Dendritic cell treated with granulocyte-macrophage colony-stimulating factor and Interleukin-4, amounts not matched to agents 40 ng/mL and 50 ng/mL, for 4 days (primary cell): ENCODE measurements at regions not wholly inside any gene's neighbourhood (a gene's known extent, or its start where the extent isn't known, plus 50 kb on each side); places are given as distances from the start of the nearest gene placed in this dataset.

ENCODE experiments used
- H3K27ac Mint-ChIP-seq: one replicate; pipeline ENCODE4 v1.8.0; 2022; ENCODE audit warnings: mild to moderate bottlenecking, mixed read lengths
- H3K27me3 Mint-ChIP-seq: one replicate; pipeline ENCODE4 v1.8.0; 2022; ENCODE audit warnings: mild to moderate bottlenecking, mixed read lengths
- H3K36me3 Mint-ChIP-seq: one replicate; pipeline ENCODE4 v1.8.0; 2022; ENCODE audit warnings: low read depth, mixed read lengths
- H3K4me1 Mint-ChIP-seq: one replicate; pipeline ENCODE4 v1.8.0; 2022; ENCODE audit warnings: low read depth, mixed read lengths
- H3K4me3 Mint-ChIP-seq: one replicate; pipeline ENCODE4 v1.8.0; 2022; ENCODE audit warnings: mild to moderate bottlenecking, moderate library complexity, mixed read lengths
- H3K9me3 Mint-ChIP-seq: one replicate; pipeline ENCODE4 v1.8.0; 2022; ENCODE audit warnings: mixed read lengths
- intact Hi-C: fragments of 100-400 bp; cut with micrococcal nuclease; formaldehyde crosslinking; loops from one replicate; pipeline ENCODE4 v1.15.0; 2022

GRCh38 chr9:78383130-78383529 is 86.2 kb downstream of the PSAT1 start:
- H3K4me3 Mint-ChIP-seq: no peak overlapping the region
- no peak overlapping the region for H3K27ac Mint-ChIP-seq
- H3K9me3 Mint-ChIP-seq: peaks cover 2% of the 10 kb centered on the region
- peaks cover 5% of the 10 kb centered on the region for H3K4me1 Mint-ChIP-seq
- H3K27me3 Mint-ChIP-seq: no peaks in the 10 kb centered on the region
- no peaks in the 10 kb centered on the region for H3K36me3 Mint-ChIP-seq
- intact Hi-C loops: no loop called here

GRCh38 chr9:78386348-78386747 is 89.4 kb downstream of the PSAT1 start:
- peaks cover 8% of the 10 kb centered on the region for H3K9me3 Mint-ChIP-seq
- H3K27me3 Mint-ChIP-seq: no peaks in the 10 kb centered on the region
- peaks cover 5% of the 10 kb centered on the region for H3K4me1 Mint-ChIP-seq
- H3K36me3 Mint-ChIP-seq: no peaks in the 10 kb centered on the region
- no peak overlapping the region for H3K27ac Mint-ChIP-seq
- no peak overlapping the region for H3K4me3 Mint-ChIP-seq
- intact Hi-C loops: no loop called here

- intact Hi-C loops: no loop called here
- Mint-ChIP-seq H3K4me3 (no peak overlapping the region), H3K27me3 (no peaks in the 10 kb centered on the region), H3K9me3 (peaks cover 8% of the 10 kb centered on the region), H3K4me1 (peaks cover 5% of the 10 kb centered on the region), H3K27ac (no peak overlapping the region), H3K36me3 (no peaks in the 10 kb centered on the region)
Measured at GRCh38 chr9:78386773-78387172, 89.8 kb downstream of the PSAT1 start.

GRCh38 chr9:78393340-78393739 is 96.4 kb downstream of the PSAT1 start:
- H3K4me3 Mint-ChIP-seq: no peak overlapping the region
- H3K9me3 Mint-ChIP-seq: peaks cover 24% of the 10 kb centered on the region
- no peaks in the 10 kb centered on the region for H3K27me3 Mint-ChIP-seq
- no peak overlapping the region for H3K27ac Mint-ChIP-seq
- intact Hi-C loops: no loop called here
- no peaks in the 10 kb centered on the region for H3K4me1 Mint-ChIP-seq
- no peaks in the 10 kb centered on the region for H3K36me3 Mint-ChIP-seq

- Mint-ChIP-seq H3K36me3 (no peaks in the 10 kb centered on the region), H3K27me3 (no peaks in the 10 kb centered on the region), H3K9me3 (peaks cover 20% of the 10 kb centered on the region), H3K4me1 (no peaks in the 10 kb centered on the region), H3K4me3 (no peak overlapping the region), H3K27ac (no peak overlapping the region)
- intact Hi-C loops: no loop called here
Measured at GRCh38 chr9:78393932-78394331, 97.0 kb downstream of the PSAT1 start.

- Mint-ChIP-seq H3K27me3 (no peaks in the 10 kb centered on the region), H3K9me3 (peaks cover 20% of the 10 kb centered on the region), H3K4me3 (no peak overlapping the region), H3K4me1 (no peaks in the 10 kb centered on the region), H3K27ac (no peak overlapping the region), H3K36me3 (no peaks in the 10 kb centered on the region)
- intact Hi-C loops: no loop called here
Measured at GRCh38 chr9:78396087-78396486, 99.2 kb downstream of the PSAT1 start.

GRCh38 chr9:78397045-78397444 is 100.1 kb downstream of the PSAT1 start:
- Mint-ChIP-seq H3K9me3 (peaks cover 20% of the 10 kb centered on the region), H3K4me3 (no peak overlapping the region), H3K4me1 (no peaks in the 10 kb centered on the region), H3K27me3 (no peaks in the 10 kb centered on the region), H3K27ac (no peak overlapping the region), H3K36me3 (no peaks in the 10 kb centered on the region)
- intact Hi-C loops: no loop called here

GRCh38 chr9:78397454-78397853 is 100.5 kb downstream of the PSAT1 start:
- no peaks in the 10 kb centered on the region for H3K36me3 Mint-ChIP-seq
- H3K4me1 Mint-ChIP-seq: no peaks in the 10 kb centered on the region
- intact Hi-C loops: no loop called here
- peaks cover 20% of the 10 kb centered on the region for H3K9me3 Mint-ChIP-seq
- no peak overlapping the region for H3K4me3 Mint-ChIP-seq
- no peak overlapping the region for H3K27ac Mint-ChIP-seq
- H3K27me3 Mint-ChIP-seq: no peaks in the 10 kb centered on the region

- no peak overlapping the region for H3K27ac Mint-ChIP-seq
- H3K9me3 Mint-ChIP-seq: peaks cover 16% of the 10 kb centered on the region
- no peaks in the 10 kb centered on the region for H3K36me3 Mint-ChIP-seq
- no peak overlapping the region for H3K4me3 Mint-ChIP-seq
- no peaks in the 10 kb centered on the region for H3K4me1 Mint-ChIP-seq
- intact Hi-C loops: no loop called here
- no peaks in the 10 kb centered on the region for H3K27me3 Mint-ChIP-seq
Measured at GRCh38 chr9:78399153-78399552, 102.2 kb downstream of the PSAT1 start.

- H3K4me3 Mint-ChIP-seq: no peak overlapping the region
- H3K27me3 Mint-ChIP-seq: no peaks in the 10 kb centered on the region
- H3K27ac Mint-ChIP-seq: no peak overlapping the region
- intact Hi-C loops: no loop called here
- H3K36me3 Mint-ChIP-seq: no peaks in the 10 kb centered on the region
- peaks cover under 1% of the 10 kb centered on the region for H3K4me1 Mint-ChIP-seq
- peaks cover 3% of the 10 kb centered on the region for H3K9me3 Mint-ChIP-seq
Measured at GRCh38 chr9:78400496-78400895, 103.6 kb downstream of the PSAT1 start.

GRCh38 chr9:78405461-78405860 is 108.5 kb downstream of the PSAT1 start:
- intact Hi-C loops: no loop called here
- H3K27ac Mint-ChIP-seq: no peak overlapping the region
- H3K9me3 Mint-ChIP-seq: no peaks in the 10 kb centered on the region
- peaks cover 22% of the 10 kb centered on the region for H3K4me1 Mint-ChIP-seq
- no peak overlapping the region for H3K4me3 Mint-ChIP-seq
- no peaks in the 10 kb centered on the region for H3K36me3 Mint-ChIP-seq
- no peaks in the 10 kb centered on the region for H3K27me3 Mint-ChIP-seq

- H3K4me3 Mint-ChIP-seq: no peak overlapping the region
- H3K9me3 Mint-ChIP-seq: no peaks in the 10 kb centered on the region
- intact Hi-C loops: no loop called here
- H3K27ac Mint-ChIP-seq: no peak overlapping the region
- no peaks in the 10 kb centered on the region for H3K27me3 Mint-ChIP-seq
- H3K36me3 Mint-ChIP-seq: no peaks in the 10 kb centered on the region
- H3K4me1 Mint-ChIP-seq: peaks cover 22% of the 10 kb centered on the region
Measured at GRCh38 chr9:78406146-78406545, 109.2 kb downstream of the PSAT1 start.

GRCh38 chr9:78406933-78407332 is 110.0 kb downstream of the PSAT1 start:
- H3K4me3 Mint-ChIP-seq: no peak overlapping the region
- H3K27ac Mint-ChIP-seq: no peak overlapping the region
- no peaks in the 10 kb centered on the region for H3K9me3 Mint-ChIP-seq
- H3K4me1 Mint-ChIP-seq: peaks cover 22% of the 10 kb centered on the region
- intact Hi-C loops: no loop called here
- no peaks in the 10 kb centered on the region for H3K27me3 Mint-ChIP-seq
- H3K36me3 Mint-ChIP-seq: no peaks in the 10 kb centered on the region

- no peak overlapping the region for H3K4me3 Mint-ChIP-seq
- H3K27me3 Mint-ChIP-seq: no peaks in the 10 kb centered on the region
Measured at GRCh38 chr9:78407636-78408312, 110.8 kb downstream of the PSAT1 start.

GRCh38 chr9:78408388-78408787 is 111.5 kb downstream of the PSAT1 start:
- Mint-ChIP-seq H3K4me1 (peaks cover 22% of the 10 kb centered on the region), H3K36me3 (no peaks in the 10 kb centered on the region), H3K27ac (no peak overlapping the region), H3K27me3 (no peaks in the 10 kb centered on the region), H3K9me3 (no peaks in the 10 kb centered on the region), H3K4me3 (no peak overlapping the region)
- intact Hi-C loops: no loop called here

More at GRCh38 chr9:78407636-78408312, 110.8 kb downstream of the PSAT1 start:
- Mint-ChIP-seq H3K4me1 (peaks cover 22% of the 10 kb centered on the region), H3K27ac (no peak overlapping the region), H3K9me3 (no peaks in the 10 kb centered on the region), H3K36me3 (no peaks in the 10 kb centered on the region)
- intact Hi-C loops: no loop called here
